ENCODE measurements at regions not wholly inside any gene's neighbourhood (a gene's known extent, or its start where the extent isn't known, plus 50 kb on each side); places are given as distances from the start of the nearest gene placed in this dataset.
A peak's percentile ranks its signal among the peaks of the same experiment; 100 is the strongest.

- CTCF ChIA-PET: no interaction called here
- POLR2A ChIA-PET: no interaction called here
- no peaks in the 10 kb centered on the region for H3K9me3 Mint-ChIP-seq (ENCODE audit: insufficient read depth)
- no peaks in the 10 kb centered on the region for H3K36me3 Mint-ChIP-seq (ENCODE audit: low read depth)
- no peak overlapping the region for H3K27ac Mint-ChIP-seq
- H3K27me3 Mint-ChIP-seq (ENCODE audit: low read depth): no peaks in the 10 kb centered on the region
- DNase-seq: no peak
- no peak for ATAC-seq
- H3K4me3 Mint-ChIP-seq: no peak overlapping the region
- H3K4me1 Mint-ChIP-seq (ENCODE audit: low read depth): no peaks in the 10 kb centered on the region
These were observed 134.6 kb downstream of the VRK1 start for GRCh38 chr14:96931751-96932150.

DNA sequence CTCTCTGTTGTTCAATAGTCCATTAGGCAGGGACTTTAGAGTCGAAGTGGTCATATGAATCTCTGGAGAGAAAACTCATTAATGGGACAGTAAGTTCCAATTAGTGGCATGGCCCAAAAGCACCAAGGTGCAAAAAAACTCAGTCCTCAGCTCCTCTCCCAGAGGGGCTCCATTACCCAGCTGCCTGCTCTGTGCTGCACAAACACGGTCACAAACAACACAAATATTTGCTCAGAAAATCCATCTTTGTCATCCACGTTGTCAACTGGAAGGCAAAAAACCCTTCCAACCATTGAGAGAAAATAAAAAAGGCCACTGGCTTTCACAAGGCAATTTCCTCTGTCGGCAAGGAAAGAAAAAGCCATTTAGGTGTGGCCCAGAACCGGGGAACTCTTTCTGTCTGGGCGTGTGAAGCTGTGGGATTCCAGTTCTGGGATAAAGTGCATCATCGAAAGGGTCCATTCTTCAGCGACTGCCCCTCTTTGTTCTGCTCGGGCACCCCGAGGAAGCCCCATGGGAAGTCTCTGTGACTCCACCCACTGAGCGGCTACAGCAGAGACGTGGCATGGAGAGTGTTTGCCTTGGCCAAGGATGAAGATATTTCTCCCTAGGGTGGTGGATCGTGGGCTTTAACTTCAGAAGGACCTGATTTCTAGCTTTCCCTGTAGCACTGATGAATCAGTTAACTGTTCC, 137.6 kb downstream of the VRK1 start:
- no peak overlapping the region for H3K27ac Mint-ChIP-seq
- no peak overlapping the region for H3K4me3 Mint-ChIP-seq
- no peaks in the 10 kb centered on the region for H3K36me3 Mint-ChIP-seq (ENCODE audit: low read depth)
- POLR2A ChIA-PET: no interaction called here
- ATAC-seq (no peak), DNase-seq (no peak)
- no peaks in the 10 kb centered on the region for H3K4me1 Mint-ChIP-seq (ENCODE audit: low read depth)
- H3K27me3 Mint-ChIP-seq (ENCODE audit: low read depth): no peaks in the 10 kb centered on the region
- CTCF ChIA-PET: no interaction called here
- H3K9me3 Mint-ChIP-seq (ENCODE audit: insufficient read depth): no peaks in the 10 kb centered on the region

DNA sequence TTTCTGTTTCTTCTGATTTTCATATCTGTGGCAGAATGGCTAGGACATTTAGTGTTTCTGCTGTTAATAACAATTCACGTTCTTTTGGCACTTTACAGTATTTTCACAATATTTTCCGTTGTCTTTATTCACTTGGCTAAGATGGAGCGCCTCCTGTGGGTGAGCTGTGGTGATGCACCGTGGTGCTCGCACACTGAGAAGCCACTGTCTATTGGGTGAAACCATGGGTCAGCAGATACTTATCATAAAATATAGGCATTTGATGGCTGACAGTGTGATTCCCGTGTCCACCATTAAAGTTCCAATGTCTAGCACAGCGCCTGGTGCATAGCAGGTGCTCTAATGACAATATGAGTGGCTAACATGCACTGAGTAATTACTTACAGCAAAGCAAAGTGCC, 141.8 kb downstream of the VRK1 start:
- Mint-ChIP-seq H3K36me3 (ENCODE audit: low read depth) (no peaks in the 10 kb centered on the region), H3K9me3 (ENCODE audit: insufficient read depth) (no peaks in the 10 kb centered on the region), H3K27ac (peak overlapping the region; percentile 14), H3K27me3 (ENCODE audit: low read depth) (no peaks in the 10 kb centered on the region), H3K4me1 (ENCODE audit: low read depth) (no peaks in the 10 kb centered on the region), H3K4me3 (no peak overlapping the region)
- no peak for DNase-seq
- CTCF ChIA-PET: no interaction called here
- ATAC-seq: no peak
- POLR2A ChIA-PET: no interaction called here

DNA sequence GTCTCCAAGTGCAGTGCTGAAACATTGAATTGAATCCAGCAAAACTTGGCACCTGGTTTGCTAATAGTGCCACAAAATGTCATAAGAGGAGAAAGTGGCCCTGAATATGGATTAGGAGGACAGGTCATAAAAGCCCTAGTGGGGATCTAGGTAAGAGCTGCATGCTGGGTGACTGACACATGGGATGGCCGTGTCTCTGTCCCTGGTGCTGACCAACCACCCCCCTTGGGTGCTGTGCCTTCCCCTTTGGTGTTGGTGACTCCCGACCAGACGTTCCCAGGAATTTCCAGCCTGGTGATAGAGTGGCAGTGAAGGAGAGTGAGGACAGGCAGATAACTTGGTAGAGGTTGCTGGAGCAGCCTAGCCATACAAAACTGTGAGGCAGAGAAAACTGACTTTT, 142.8 kb downstream of the VRK1 start:
- DNase-seq: peak; percentile 23
- no peaks in the 10 kb centered on the region for H3K9me3 Mint-ChIP-seq (ENCODE audit: insufficient read depth)
- ATAC-seq: no peak

GRCh38 chr14:96944297-96944696, 147.1 kb downstream of the VRK1 start:
- no peak for DNase-seq
- peaks cover 10% of the 10 kb centered on the region for H3K4me1 Mint-ChIP-seq (ENCODE audit: low read depth)
- H3K4me3 Mint-ChIP-seq: no peak overlapping the region
- H3K36me3 Mint-ChIP-seq (ENCODE audit: low read depth): no peaks in the 10 kb centered on the region
- no peak overlapping the region for H3K27ac Mint-ChIP-seq
- no peaks in the 10 kb centered on the region for H3K27me3 Mint-ChIP-seq (ENCODE audit: low read depth)
- ChIA-PET POLR2A (no interaction called here), CTCF (no interaction called here)
- H3K9me3 Mint-ChIP-seq (ENCODE audit: insufficient read depth): no peaks in the 10 kb centered on the region
- ATAC-seq: no peak

More for the DNA sequence above, 142.8 kb downstream of the VRK1 start:
- Mint-ChIP-seq H3K4me3 (no peak overlapping the region), H3K4me1 (ENCODE audit: low read depth) (no peaks in the 10 kb centered on the region), H3K36me3 (ENCODE audit: low read depth) (no peaks in the 10 kb centered on the region), H3K27ac (peak overlapping the region; percentile 18), H3K27me3 (ENCODE audit: low read depth) (no peaks in the 10 kb centered on the region)
- ChIA-PET POLR2A (no interaction called here), CTCF (no interaction called here)

DNA sequence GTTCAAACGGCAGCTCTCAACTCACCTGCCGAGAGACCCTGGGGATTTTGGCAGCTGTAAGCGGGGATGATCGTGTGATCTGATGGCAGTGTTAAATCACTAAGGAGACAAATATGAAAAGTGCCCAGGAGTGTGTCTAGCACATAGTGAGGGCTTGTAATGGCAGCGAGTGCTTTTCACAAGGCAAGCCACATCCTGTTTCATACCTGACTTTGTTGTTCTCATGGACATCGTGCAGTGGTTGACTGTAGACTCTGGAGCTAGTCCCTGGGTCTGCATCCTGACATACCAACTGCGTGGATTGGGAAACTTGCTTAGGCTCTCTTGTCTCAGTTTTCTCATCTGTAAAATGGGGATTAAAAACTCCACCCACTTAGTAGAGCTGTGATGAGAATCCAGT, 148.5 kb downstream of the VRK1 start:
- Mint-ChIP-seq H3K27ac (peak overlapping the region; percentile 23), H3K4me3 (no peak overlapping the region), H3K9me3 (ENCODE audit: insufficient read depth) (no peaks in the 10 kb centered on the region), H3K36me3 (ENCODE audit: low read depth) (no peaks in the 10 kb centered on the region), H3K4me1 (ENCODE audit: low read depth) (peaks cover 16% of the 10 kb centered on the region), H3K27me3 (ENCODE audit: low read depth) (no peaks in the 10 kb centered on the region)
- ATAC-seq (no peak), DNase-seq (no peak)
- POLR2A ChIA-PET: no interaction called here
- CTCF ChIA-PET: no interaction called here

- H3K36me3 Mint-ChIP-seq (ENCODE audit: low read depth): no peaks in the 10 kb centered on the region
- CTCF ChIA-PET: no interaction called here
- H3K27me3 Mint-ChIP-seq (ENCODE audit: low read depth): no peaks in the 10 kb centered on the region
- peaks cover 16% of the 10 kb centered on the region for H3K4me1 Mint-ChIP-seq (ENCODE audit: low read depth)
- H3K4me3 Mint-ChIP-seq: no peak overlapping the region
- DNase-seq (no peak), ATAC-seq (no peak)
- POLR2A ChIA-PET: no interaction called here
- H3K9me3 Mint-ChIP-seq (ENCODE audit: insufficient read depth): no peaks in the 10 kb centered on the region
- peak overlapping the region; percentile 13 for H3K27ac Mint-ChIP-seq
These were observed 152.4 kb downstream of the VRK1 start for GRCh38 chr14:96949594-96949993.

GRCh38 chr14:96951511-96951910, 154.3 kb downstream of the VRK1 start:
- H3K27me3 Mint-ChIP-seq (ENCODE audit: low read depth): no peaks in the 10 kb centered on the region
- H3K9me3 Mint-ChIP-seq (ENCODE audit: insufficient read depth): no peaks in the 10 kb centered on the region
- ChIA-PET POLR2A (no interaction called here), CTCF (interaction anchor here (0.6 kb wide), 1 partner anchor 8 kb away, joined by 3 read pairs; no protein-coding TSS in a partner anchor)
- ATAC-seq: no peak
- H3K4me1 Mint-ChIP-seq (ENCODE audit: low read depth): peaks cover 6% of the 10 kb centered on the region
- no peak overlapping the region for H3K4me3 Mint-ChIP-seq
- H3K27ac Mint-ChIP-seq: no peak overlapping the region
- DNase-seq: no peak
- no peaks in the 10 kb centered on the region for H3K36me3 Mint-ChIP-seq (ENCODE audit: low read depth)

GRCh38 chr14:96953087-96953874, 156.1 kb downstream of the VRK1 start:
- Mint-ChIP-seq H3K36me3 (ENCODE audit: low read depth) (no peaks in the 10 kb centered on the region), H3K27me3 (ENCODE audit: low read depth) (no peaks in the 10 kb centered on the region), H3K9me3 (ENCODE audit: insufficient read depth) (no peaks in the 10 kb centered on the region), H3K4me3 (no peak overlapping the region), H3K4me1 (ENCODE audit: low read depth) (peaks cover 6% of the 10 kb centered on the region), H3K27ac (no peak overlapping the region)
- ChIA-PET POLR2A (no interaction called here), CTCF (no interaction called here)
- ATAC-seq (no peak), DNase-seq (no peak)

DNA sequence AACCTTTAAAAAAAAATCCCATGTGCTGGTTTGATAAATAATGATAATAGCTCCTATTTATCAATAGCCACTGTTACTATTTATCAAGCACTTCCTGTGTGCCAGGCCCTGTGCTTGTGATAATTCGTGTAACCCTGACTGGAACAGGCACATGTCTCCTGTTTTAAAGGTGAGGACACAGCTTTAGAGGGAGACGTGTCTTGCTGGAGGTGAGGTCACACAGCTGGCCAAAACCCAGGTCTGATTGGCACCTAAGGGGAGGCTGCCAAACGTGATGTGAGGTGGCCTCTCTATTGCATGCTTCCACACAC, 156.6 kb downstream of the VRK1 start:
- ChIA-PET POLR2A (no interaction called here), CTCF (interaction anchor here (1.0 kb wide), 1 partner anchor 9 kb away, joined by 3 read pairs; no protein-coding TSS in a partner anchor)
- H3K4me1 Mint-ChIP-seq (ENCODE audit: low read depth): peaks cover 6% of the 10 kb centered on the region
- H3K9me3 Mint-ChIP-seq (ENCODE audit: insufficient read depth): no peaks in the 10 kb centered on the region
- H3K27ac Mint-ChIP-seq: no peak overlapping the region
- H3K27me3 Mint-ChIP-seq (ENCODE audit: low read depth): no peaks in the 10 kb centered on the region
- H3K36me3 Mint-ChIP-seq (ENCODE audit: low read depth): no peaks in the 10 kb centered on the region
- no peak for ATAC-seq
- no peak for DNase-seq
- H3K4me3 Mint-ChIP-seq: no peak overlapping the region

DNA sequence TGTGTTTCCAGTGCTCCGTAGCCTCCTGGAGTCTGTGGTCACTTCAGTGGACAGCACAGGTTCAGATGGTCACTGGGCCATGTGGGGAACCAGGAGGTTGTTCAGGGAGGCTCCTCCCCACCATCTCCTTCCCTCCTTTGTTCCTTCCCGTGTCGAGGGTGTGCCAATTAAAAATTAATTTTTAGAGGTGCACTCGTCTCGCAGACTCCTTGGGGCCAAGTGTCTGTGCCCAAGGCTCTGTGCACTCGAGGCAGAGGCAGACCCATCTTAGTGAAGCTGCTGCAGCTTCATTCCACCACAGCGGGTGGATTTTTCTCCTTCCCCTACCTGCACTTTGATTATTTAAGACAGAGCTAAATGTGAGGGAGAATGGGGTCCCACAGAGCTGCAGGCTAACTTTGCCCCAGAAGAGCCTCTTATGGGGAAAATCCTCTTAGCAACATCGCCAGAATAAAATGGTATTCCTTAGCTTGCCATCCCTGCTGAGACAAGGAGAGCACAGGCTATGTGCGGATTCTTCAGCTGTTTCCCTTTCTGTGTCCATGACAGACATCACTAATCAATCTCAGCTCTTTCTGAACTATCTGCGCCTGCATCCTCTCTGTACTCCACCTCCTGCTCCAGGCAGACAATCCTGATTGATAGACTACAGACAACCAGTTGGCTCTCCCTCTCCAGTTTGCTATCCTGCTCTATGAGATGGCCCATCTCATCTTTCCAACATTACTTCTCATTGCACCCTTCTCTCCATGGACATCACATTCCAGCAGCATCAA, 159.5 kb downstream of the VRK1 start:
- ATAC-seq (no peak), DNase-seq (no peak)
- Mint-ChIP-seq H3K36me3 (ENCODE audit: low read depth) (peaks cover 14% of the 10 kb centered on the region), H3K4me1 (ENCODE audit: low read depth) (peaks cover 8% of the 10 kb centered on the region), H3K27ac (no peak overlapping the region), H3K9me3 (ENCODE audit: insufficient read depth) (peaks cover 10% of the 10 kb centered on the region), H3K27me3 (ENCODE audit: low read depth) (no peaks in the 10 kb centered on the region), H3K4me3 (no peak overlapping the region)
- ChIA-PET POLR2A (no interaction called here), CTCF (no interaction called here)

GRCh38 chr14:96958057-96958456, 160.9 kb downstream of the VRK1 start:
- Mint-ChIP-seq H3K4me1 (ENCODE audit: low read depth) (peaks cover 21% of the 10 kb centered on the region), H3K4me3 (no peak overlapping the region), H3K36me3 (ENCODE audit: low read depth) (peaks cover 26% of the 10 kb centered on the region), H3K27ac (no peak overlapping the region), H3K27me3 (ENCODE audit: low read depth) (no peaks in the 10 kb centered on the region), H3K9me3 (ENCODE audit: insufficient read depth) (peaks cover 14% of the 10 kb centered on the region)
- DNase-seq: no peak
- ATAC-seq: no peak
- POLR2A ChIA-PET: no interaction called here
- CTCF ChIA-PET: no interaction called here

Data from activated CD8-positive, alpha-beta T cell treated with anti-CD3 and anti-CD28 coated beads, Interleukin-2, amount 10 ng/mL, durations not matched to agents 7 days and 5 days (primary cell).